Trophoblast cell (in vitro differentiated cells and primary cell): ENCODE measurements at regions not wholly inside any gene's neighbourhood (a gene's known extent, or its start where the extent isn't known, plus 50 kb on each side); places are given as distances from the start of the nearest gene placed in this dataset.

Experiments
- DNase-seq, 2 donors: peaks; one replicate each; pipeline ENCODE4 v3.0.0-alpha.2; 2016
- H2AFZ ChIP-seq: 2 replicates; pipeline ENCODE4 v1.6.1; 2013; ENCODE audit warnings: low read length, moderate library complexity, mild to moderate bottlenecking; ENCODE audit not compliant: insufficient read depth, poor library complexity
- H2AK5ac ChIP-seq: 2 replicates; pipeline ENCODE4 v1.6.1; 2013; ENCODE audit warnings: mild to moderate bottlenecking, low read length
- H2BK120ac ChIP-seq: 2 replicates; pipeline ENCODE4 v1.6.1; 2013; ENCODE audit warnings: low read length, mild to moderate bottlenecking, moderate library complexity; ENCODE audit not compliant: insufficient read depth, poor library complexity
- H2BK12ac ChIP-seq: 2 replicates; pipeline ENCODE4 v1.6.1; 2013; ENCODE audit warnings: mild to moderate bottlenecking, low read length, moderate library complexity
- H2BK5ac ChIP-seq: 2 replicates; pipeline ENCODE4 v1.6.1; 2013; ENCODE audit warnings: low read length, low read depth, moderate library complexity, mild to moderate bottlenecking; ENCODE audit not compliant: poor library complexity
- H3K14ac ChIP-seq: 2 replicates; pipeline ENCODE4 v1.6.1; 2013; ENCODE audit warnings: mild to moderate bottlenecking, low read length
- H3K18ac ChIP-seq: 2 replicates; pipeline ENCODE4 v1.6.1; 2013; ENCODE audit warnings: mild to moderate bottlenecking, low read length
- H3K23ac ChIP-seq: 2 replicates; pipeline ENCODE4 v1.6.1; 2013; ENCODE audit warnings: low read length
- H3K27ac ChIP-seq: 2 replicates; pipeline ENCODE4 v1.5.1; 2013; ENCODE audit warnings: low read depth, mild to moderate bottlenecking, inconsistent platforms, low read length, moderate library complexity
- H3K27me3 ChIP-seq: 2 replicates; pipeline ENCODE4 v1.6.1; 2013; ENCODE audit warnings: inconsistent platforms, mild to moderate bottlenecking, low read length, moderate library complexity; ENCODE audit not compliant: insufficient read depth
- H3K36me3 ChIP-seq, 2 experiments: 1 replicate in 1 of 2; 2 replicates in 1 of 2; pipeline ENCODE4 v1.6.1; 2013; ENCODE audit warnings: low read length in 2 of 2, mild to moderate bottlenecking in 2 of 2, moderate library complexity in 1 of 2; ENCODE audit not compliant: insufficient read depth in 2 of 2, control insufficient read depth in 1 of 2
- H3K4ac ChIP-seq: 2 replicates; pipeline ENCODE4 v1.6.1; 2013; ENCODE audit warnings: low read depth, mild to moderate bottlenecking, low read length, moderate library complexity
- H3K4me1 ChIP-seq, 2 experiments: 1 replicate in 1 of 2; 2 replicates in 1 of 2; pipeline ENCODE4 v1.6.1; 2013; ENCODE audit warnings: low read length in 2 of 2, mild to moderate bottlenecking in 2 of 2, moderate library complexity in 1 of 2; ENCODE audit not compliant: insufficient read depth in 2 of 2, control insufficient read depth in 1 of 2
- H3K4me2 ChIP-seq: 2 replicates; pipeline ENCODE4 v1.6.1; 2013; ENCODE audit warnings: inconsistent platforms, mild to moderate bottlenecking, low read length, moderate library complexity
- H3K4me3 ChIP-seq: 2 replicates; pipeline ENCODE4 v1.5.1; 2013; ENCODE audit warnings: mild to moderate bottlenecking, low read depth, low read length, inconsistent platforms
- H3K79me1 ChIP-seq: one replicate; pipeline ENCODE4 v1.6.1; 2013; ENCODE audit warnings: low read length
- H3K79me2 ChIP-seq: 2 replicates; pipeline ENCODE4 v1.6.1; 2013; ENCODE audit warnings: low read length, mild to moderate bottlenecking; ENCODE audit not compliant: control insufficient read depth, insufficient read depth, poor library complexity
- H3K9ac ChIP-seq: 2 replicates; pipeline ENCODE4 v1.6.1; 2013; ENCODE audit warnings: mild to moderate bottlenecking, low read length
- H3K9me3 ChIP-seq: 2 replicates; pipeline ENCODE4 v1.6.1; 2013; ENCODE audit warnings: low read depth, mild to moderate bottlenecking, control low read depth, inconsistent platforms, low read length; ENCODE audit not compliant: insufficient read depth
- H4K12ac ChIP-seq: 2 replicates; pipeline ENCODE4 v1.6.1; 2013; ENCODE audit warnings: low read depth, mild to moderate bottlenecking, low read length, moderate library complexity
- H4K8ac ChIP-seq: 2 replicates; pipeline ENCODE4 v1.6.1; 2013; ENCODE audit warnings: low read depth, mild to moderate bottlenecking, low read length, moderate library complexity
- H4K91ac ChIP-seq: one replicate; pipeline ENCODE4 v1.6.1; 2013; ENCODE audit warnings: low read depth, mild to moderate bottlenecking, low read length, moderate library complexity
- WGBS: extraction: QIAGEN DNeasy Blood & Tissue Kit; methylation state at CpG from one replicate; pipeline ENCODE4 v1.1.7; 2013; ENCODE audit warnings: missing lambda C conversion rate; ENCODE audit not compliant: insufficient read length, insufficient coverage; ENCODE audit errors: extremely low coverage; 5-methylcytosine and 5-hydroxymethylcytosine counted together

- no peaks in the 10 kb centered on the region for H3K79me2 ChIP-seq
- no peaks in the 10 kb centered on the region for H3K9me3 ChIP-seq
- H2AK5ac ChIP-seq: no peak overlapping the region
- H3K79me1 ChIP-seq: no peaks in the 10 kb centered on the region
- no peaks in the 10 kb centered on the region for H3K27me3 ChIP-seq
- H2AFZ ChIP-seq: no peak overlapping the region
- H3K18ac ChIP-seq: no peak overlapping the region
- no peak overlapping the region for H4K91ac ChIP-seq
- no peak for DNase-seq
- H3K4me1 ChIP-seq: no peaks in the 10 kb centered on the region
- H2BK12ac ChIP-seq: no peak overlapping the region
- H4K12ac ChIP-seq: no peak overlapping the region
- H3K36me3 ChIP-seq: no peaks in the 10 kb centered on the region
- H3K4me2 ChIP-seq: no peak overlapping the region
- H3K9ac ChIP-seq: no peak overlapping the region
- no peak overlapping the region for H3K14ac ChIP-seq
- no CpG with 5 or more reads among the region's 6 CpGs for WGBS
- no peak overlapping the region for H4K8ac ChIP-seq
- no peak overlapping the region for H2BK120ac ChIP-seq
- H3K27ac ChIP-seq: no peak overlapping the region
- no peak overlapping the region for H3K23ac ChIP-seq
- no peak overlapping the region for H2BK5ac ChIP-seq
- no peak overlapping the region for H3K4me3 ChIP-seq
- no peak overlapping the region for H3K4ac ChIP-seq
These were observed 321.7 kb upstream of the TNC start for GRCh38 chr9:115439641-115440040.

- Histone ChIP-seq H2BK120ac (no peak overlapping the region), H3K23ac (no peak overlapping the region), H4K12ac (no peak overlapping the region), H3K9me3 (no peaks in the 10 kb centered on the region), H2AFZ (no peak overlapping the region), H3K27me3 (no peaks in the 10 kb centered on the region), H3K9ac (no peak overlapping the region), H2BK5ac (no peak overlapping the region), H2BK12ac (no peak overlapping the region), H4K91ac (no peak overlapping the region), H3K4me3 (no peak overlapping the region), H3K4me2 (no peak overlapping the region), H3K4me1 (no peaks in the 10 kb centered on the region), H2AK5ac (no peak overlapping the region), H3K18ac (no peak overlapping the region), H3K79me2 (no peaks in the 10 kb centered on the region), H3K36me3 (no peaks in the 10 kb centered on the region), H3K4ac (no peak overlapping the region), H3K14ac (no peak overlapping the region), H3K79me1 (no peaks in the 10 kb centered on the region), H4K8ac (no peak overlapping the region), H3K27ac (no peak overlapping the region)
- no CpG with 5 or more reads among the region's 4 CpGs for WGBS
- DNase-seq: peak in 1 of 2 donors; percentile 19
These were observed 324.1 kb upstream of the TNC start for GRCh38 chr9:115442054-115442453.

- no peak overlapping the region for H3K4me2 ChIP-seq
- WGBS: no CpG with 5 or more reads among the region's 2 CpGs
- H3K27me3 ChIP-seq: no peaks in the 10 kb centered on the region
- H2AK5ac ChIP-seq: no peak overlapping the region
- H3K79me2 ChIP-seq: no peaks in the 10 kb centered on the region
- H4K91ac ChIP-seq: no peak overlapping the region
- H4K8ac ChIP-seq: no peak overlapping the region
- no peak overlapping the region for H3K18ac ChIP-seq
- H3K4me3 ChIP-seq: no peak overlapping the region
- H3K36me3 ChIP-seq: no peaks in the 10 kb centered on the region
- H3K4ac ChIP-seq: no peak overlapping the region
- H3K23ac ChIP-seq: no peak overlapping the region
- no peak overlapping the region for H3K9ac ChIP-seq
- H2AFZ ChIP-seq: no peak overlapping the region
- no peaks in the 10 kb centered on the region for H3K4me1 ChIP-seq
- no peak for DNase-seq
- H2BK5ac ChIP-seq: no peak overlapping the region
- H3K14ac ChIP-seq: no peak overlapping the region
- no peak overlapping the region for H4K12ac ChIP-seq
- no peak overlapping the region for H3K27ac ChIP-seq
- no peak overlapping the region for H2BK120ac ChIP-seq
- H3K9me3 ChIP-seq: no peaks in the 10 kb centered on the region
- H3K79me1 ChIP-seq: no peaks in the 10 kb centered on the region
- no peak overlapping the region for H2BK12ac ChIP-seq
These were observed 325.9 kb upstream of the TNC start for GRCh38 chr9:115443890-115444289.

GRCh38 chr9:115444959-115445358 is 327.0 kb upstream of the TNC start:
- no CpG with 5 or more reads among the region's 3 CpGs for WGBS
- Histone ChIP-seq H3K4ac (no peak overlapping the region), H4K12ac (no peak overlapping the region), H2AK5ac (no peak overlapping the region), H2BK120ac (no peak overlapping the region), H3K79me1 (no peaks in the 10 kb centered on the region), H3K4me2 (no peak overlapping the region), H2BK12ac (no peak overlapping the region), H3K27me3 (no peaks in the 10 kb centered on the region), H3K18ac (no peak overlapping the region), H2AFZ (no peak overlapping the region), H3K9ac (no peak overlapping the region), H3K36me3 (no peaks in the 10 kb centered on the region), H3K4me1 (no peaks in the 10 kb centered on the region), H3K23ac (no peak overlapping the region), H3K27ac (no peak overlapping the region), H3K9me3 (no peaks in the 10 kb centered on the region), H3K4me3 (no peak overlapping the region), H3K79me2 (no peaks in the 10 kb centered on the region), H4K8ac (no peak overlapping the region), H4K91ac (no peak overlapping the region), H2BK5ac (no peak overlapping the region), H3K14ac (no peak overlapping the region)
- no peak for DNase-seq
